ENCODE measurements at regions not wholly inside any gene's neighbourhood (a gene's known extent, or its start where the extent isn't known, plus 50 kb on each side); places are given as distances from the start of the nearest gene placed in this dataset.
"Not testable (repeated sequence)": the region's sequence is repeated elsewhere in the genome, so short reads cannot be mapped to it uniquely, and the experiment has no call there.

- TF ChIP-seq, protein P1, sequence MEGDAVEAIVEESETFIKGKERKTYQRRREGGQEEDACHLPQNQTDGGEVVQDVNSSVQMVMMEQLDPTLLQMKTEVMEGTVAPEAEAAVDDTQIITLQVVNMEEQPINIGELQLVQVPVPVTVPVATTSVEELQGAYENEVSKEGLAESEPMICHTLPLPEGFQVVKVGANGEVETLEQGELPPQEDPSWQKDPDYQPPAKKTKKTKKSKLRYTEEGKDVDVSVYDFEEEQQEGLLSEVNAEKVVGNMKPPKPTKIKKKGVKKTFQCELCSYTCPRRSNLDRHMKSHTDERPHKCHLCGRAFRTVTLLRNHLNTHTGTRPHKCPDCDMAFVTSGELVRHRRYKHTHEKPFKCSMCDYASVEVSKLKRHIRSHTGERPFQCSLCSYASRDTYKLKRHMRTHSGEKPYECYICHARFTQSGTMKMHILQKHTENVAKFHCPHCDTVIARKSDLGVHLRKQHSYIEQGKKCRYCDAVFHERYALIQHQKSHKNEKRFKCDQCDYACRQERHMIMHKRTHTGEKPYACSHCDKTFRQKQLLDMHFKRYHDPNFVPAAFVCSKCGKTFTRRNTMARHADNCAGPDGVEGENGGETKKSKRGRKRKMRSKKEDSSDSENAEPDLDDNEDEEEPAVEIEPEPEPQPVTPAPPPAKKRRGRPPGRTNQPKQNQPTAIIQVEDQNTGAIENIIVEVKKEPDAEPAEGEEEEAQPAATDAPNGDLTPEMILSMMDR (IDR thresholded peaks at IDR 0.05) = peak in 5 of 7 experiments; percentile 42 to 81 (median 77)
- TF ChIP-seq POLR2A, POLR2AphosphoS5 (IDR thresholded peaks at IDR 0.05): not testable (repeated sequence)
Observed at GRCh38 chr12:34123092-34123491, 100.8 kb downstream of the ALG10 start.

Data from stomach (tissue), 4 donors.